CD4-positive, alpha-beta T cell treated with Interferon alpha-2 for 1 hour (primary cell): ENCODE measurements at regions not wholly inside any gene's neighbourhood (a gene's known extent, or its start where the extent isn't known, plus 50 kb on each side); places are given as distances from the start of the nearest gene placed in this dataset.
"Not testable (repeated sequence)": the region's sequence is repeated elsewhere in the genome, so short reads cannot be mapped to it uniquely, and the experiment has no call there.

Experiments
- DNase-seq, 2 donors: peaks; one replicate each; pipeline ENCODE4 v3.0.0-alpha.2; 2020 to 2022

- not testable (repeated sequence) for DNase-seq
Observed at GRCh38 chr22:19603346-19603745, 79.1 kb upstream of the CLDN5 start.

- no peak for DNase-seq
Observed at GRCh38 chr22:19603767-19604166, 79.6 kb upstream of the CLDN5 start.

- DNase-seq: no peak
Observed at GRCh38 chr22:19604711-19605268, 80.6 kb upstream of the CLDN5 start.

GRCh38 chr22:19605508-19606331 is 81.5 kb upstream of the CLDN5 start:
- no peak for DNase-seq

- DNase-seq: no peak
Observed at GRCh38 chr22:19606332-19607191, 82.4 kb upstream of the CLDN5 start.

- peak; percentile 54 to 58 for DNase-seq
Observed at GRCh38 chr22:19607192-19608002, 83.2 kb upstream of the CLDN5 start.

GRCh38 chr22:19608003-19608690 is 83.9 kb upstream of the CLDN5 start:
- no peak for DNase-seq

- not testable (repeated sequence) for DNase-seq
Observed at GRCh38 chr22:19609753-19610152, 85.5 kb upstream of the CLDN5 start.

GRCh38 chr22:19610518-19611253 is 86.5 kb upstream of the CLDN5 start:
- DNase-seq: no peak

GRCh38 chr22:19611590-19611989 is 87.4 kb upstream of the CLDN5 start:
- DNase-seq: no peak

- no peak for DNase-seq
Observed at GRCh38 chr22:19612866-19613572, 88.8 kb upstream of the CLDN5 start.

- no peak for DNase-seq
Observed at GRCh38 chr22:19614536-19614863, 90.3 kb upstream of the CLDN5 start.

- DNase-seq: no peak
Observed at GRCh38 chr22:19615001-19615461, 90.8 kb upstream of the CLDN5 start.

- DNase-seq: no peak
Observed at GRCh38 chr22:19615867-19616581, 91.8 kb upstream of the CLDN5 start.

- DNase-seq: no peak
Observed at GRCh38 chr22:19619144-19620009, 94.9 kb upstream of the SEPTIN5 start.

- DNase-seq: no peak
Observed at GRCh38 chr22:19620742-19621371, 93.4 kb upstream of the SEPTIN5 start.

GRCh38 chr22:19621373-19622060 is 92.8 kb upstream of the SEPTIN5 start:
- no peak for DNase-seq

GRCh38 chr22:19622061-19622441 is 92.3 kb upstream of the SEPTIN5 start:
- peak in 1 of 2 donors; percentile 41 for DNase-seq
